ENCODE measurements at regions not wholly inside any gene's neighbourhood (a gene's known extent, or its start where the extent isn't known, plus 50 kb on each side); places are given as distances from the start of the nearest gene placed in this dataset.

- no peaks in the 10 kb centered on the region for H3F3A ChIP-seq (ENCODE audit: insufficient read depth, low read depth)
- intact Hi-C loops (cut with micrococcal nuclease; ENCODE audit: unreplicated experiment), result no loop called here
- H3K9me2 ChIP-seq (ENCODE audit: insufficient read depth), result no peaks in the 10 kb centered on the region
- DNase-seq, result no peak
- no TSS peak for BruUV-seq (replicated peaks)
- CTCF ChIA-PET, result no interaction called here
- no peaks in the 10 kb centered on the region for H3K27me3 ChIP-seq (ENCODE audit: insufficient read depth, low read depth)
- no peaks in the 10 kb centered on the region for H3K36me3 ChIP-seq (ENCODE audit: low read depth)
- no peak overlapping the region for H3K4me3 ChIP-seq
- H3K27ac ChIP-seq, result no peak overlapping the region
- H3K4me1 ChIP-seq (replicated peaks; ENCODE audit: insufficient read depth), result no peaks in the 10 kb centered on the region
- H4K20me1 ChIP-seq (ENCODE audit: insufficient read depth), result no peaks in the 10 kb centered on the region
- H3K79me2 ChIP-seq (ENCODE audit: low read depth), result no peaks in the 10 kb centered on the region
- H3K4me2 ChIP-seq, result no peak overlapping the region
- TF ChIP-seq EZH2 (IDR thresholded peaks at IDR 0.05; ENCODE audit: low read depth) (no peak), CTCF (conservative IDR thresholded peaks at IDR 0.05) (no peak)
- H3K9me3 ChIP-seq (ENCODE audit: insufficient read depth, low read depth), result no peaks in the 10 kb centered on the region
- POLR2A ChIA-PET (ENCODE audit: unreplicated experiment), result no interaction called here
- no peak overlapping the region for H2AFZ ChIP-seq
Observed at GRCh38 chr15:24621630-24622215, 53.9 kb upstream of the NPAP1 start.

Measured in PC-9 (cell line).